GM19035 (cell line): ENCODE measurements at regions not wholly inside any gene's neighbourhood (a gene's known extent, or its start where the extent isn't known, plus 50 kb on each side); places are given as distances from the start of the nearest gene placed in this dataset.

Source experiments
- ATAC-seq: cut with Tn5 transposase; IDR thresholded peaks from one replicate; pipeline ENCODE4 v1.9.1; 2021; ENCODE audit not compliant: unreplicated experiment

- no peak for ATAC-seq
Measured at GRCh38 chr9:118457171-118458000, 753.2 kb downstream of the TLR4 start.

DNA sequence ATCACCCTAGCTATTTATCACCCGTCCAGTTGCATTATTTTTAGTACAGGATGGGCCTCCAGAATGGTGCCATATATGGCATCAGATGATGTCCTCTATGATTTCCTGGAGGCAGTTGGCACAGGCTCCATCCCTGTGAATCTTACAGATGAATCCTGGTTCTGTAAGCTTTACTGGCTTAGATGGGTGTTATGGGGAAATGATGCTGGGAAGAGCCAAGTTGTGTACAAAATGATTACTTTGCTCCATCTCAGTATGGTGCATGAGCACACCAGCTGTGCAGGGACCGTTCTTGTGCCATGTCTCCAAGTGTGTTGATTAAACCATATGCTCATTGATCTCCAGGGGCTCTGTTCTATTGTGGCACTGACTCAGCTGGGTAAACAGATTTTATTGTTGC, 755.7 kb downstream of the TLR4 start:
- ATAC-seq = no peak

DNA sequence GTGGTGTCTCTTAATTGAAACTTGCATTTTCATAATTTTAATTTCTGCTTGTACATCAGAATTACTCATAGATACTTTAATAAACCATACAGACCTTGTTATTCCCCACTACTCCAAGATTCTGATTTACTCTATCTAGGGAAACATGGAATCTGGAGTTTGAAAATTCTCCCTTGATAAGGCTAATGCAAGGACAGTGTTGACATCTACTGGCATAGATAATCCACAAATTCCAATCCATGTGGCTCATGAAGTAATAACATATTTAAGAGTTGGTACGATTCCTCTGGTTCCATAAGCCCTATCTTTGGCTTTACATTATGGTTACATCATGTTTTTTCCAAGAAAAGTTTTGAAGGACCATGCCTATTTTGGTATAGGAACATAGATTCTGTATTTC, 759.2 kb downstream of the TLR4 start:
- no peak for ATAC-seq

- no peak for ATAC-seq
Measured at GRCh38 chr9:118473521-118473920, 769.3 kb downstream of the TLR4 start.

- ATAC-seq = no peak
Measured at GRCh38 chr9:118478752-118479151, 774.5 kb downstream of the TLR4 start.

- no peak for ATAC-seq
Measured at GRCh38 chr9:118482306-118482705, 778.1 kb downstream of the TLR4 start.

DNA sequence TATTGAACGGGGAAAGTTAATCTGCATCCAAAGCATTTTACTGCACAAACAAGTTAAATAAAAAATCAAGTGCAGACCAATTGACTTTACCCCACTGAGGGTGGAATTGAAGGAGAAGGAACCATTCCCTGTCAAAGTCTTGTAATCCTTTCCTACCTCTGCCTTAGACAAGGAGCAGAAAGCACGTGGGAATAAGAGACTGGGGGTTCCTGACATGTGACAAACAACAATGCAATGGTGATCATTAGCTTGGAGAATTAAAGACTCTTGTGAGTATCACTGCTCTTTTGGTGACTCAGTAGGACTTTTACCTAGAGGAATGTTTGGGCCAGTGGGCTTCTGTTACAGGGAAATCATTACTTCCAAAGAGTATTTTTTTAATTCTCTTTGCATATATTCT, 779.5 kb downstream of the TLR4 start:
- no peak for ATAC-seq

DNA sequence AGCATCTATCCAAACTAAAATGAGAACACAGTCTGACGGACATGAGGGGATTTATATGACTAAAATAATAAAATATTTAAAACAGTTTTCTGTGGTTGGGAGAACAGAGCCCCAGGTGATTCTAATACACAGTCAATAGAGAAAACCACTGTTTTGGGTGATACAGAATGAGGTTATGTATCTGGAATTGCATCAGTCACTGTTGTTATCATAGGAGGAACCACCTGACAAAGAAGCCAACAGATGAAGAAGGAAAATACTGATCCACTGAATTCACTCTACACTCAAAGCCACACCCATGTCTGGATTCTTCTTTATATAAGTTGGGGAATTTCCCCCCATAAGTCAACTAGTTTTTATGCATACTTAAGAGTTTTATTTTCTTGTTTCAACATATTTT, 799.0 kb downstream of the TLR4 start:
- ATAC-seq = no peak

- ATAC-seq = no peak
Measured at GRCh38 chr9:118510711-118511110, 806.5 kb downstream of the TLR4 start.

- ATAC-seq = no peak
Measured at GRCh38 chr9:118515947-118516346, 811.7 kb downstream of the TLR4 start.

GRCh38 chr9:118521261-118521660, 817.1 kb downstream of the TLR4 start:
- no peak for ATAC-seq

DNA sequence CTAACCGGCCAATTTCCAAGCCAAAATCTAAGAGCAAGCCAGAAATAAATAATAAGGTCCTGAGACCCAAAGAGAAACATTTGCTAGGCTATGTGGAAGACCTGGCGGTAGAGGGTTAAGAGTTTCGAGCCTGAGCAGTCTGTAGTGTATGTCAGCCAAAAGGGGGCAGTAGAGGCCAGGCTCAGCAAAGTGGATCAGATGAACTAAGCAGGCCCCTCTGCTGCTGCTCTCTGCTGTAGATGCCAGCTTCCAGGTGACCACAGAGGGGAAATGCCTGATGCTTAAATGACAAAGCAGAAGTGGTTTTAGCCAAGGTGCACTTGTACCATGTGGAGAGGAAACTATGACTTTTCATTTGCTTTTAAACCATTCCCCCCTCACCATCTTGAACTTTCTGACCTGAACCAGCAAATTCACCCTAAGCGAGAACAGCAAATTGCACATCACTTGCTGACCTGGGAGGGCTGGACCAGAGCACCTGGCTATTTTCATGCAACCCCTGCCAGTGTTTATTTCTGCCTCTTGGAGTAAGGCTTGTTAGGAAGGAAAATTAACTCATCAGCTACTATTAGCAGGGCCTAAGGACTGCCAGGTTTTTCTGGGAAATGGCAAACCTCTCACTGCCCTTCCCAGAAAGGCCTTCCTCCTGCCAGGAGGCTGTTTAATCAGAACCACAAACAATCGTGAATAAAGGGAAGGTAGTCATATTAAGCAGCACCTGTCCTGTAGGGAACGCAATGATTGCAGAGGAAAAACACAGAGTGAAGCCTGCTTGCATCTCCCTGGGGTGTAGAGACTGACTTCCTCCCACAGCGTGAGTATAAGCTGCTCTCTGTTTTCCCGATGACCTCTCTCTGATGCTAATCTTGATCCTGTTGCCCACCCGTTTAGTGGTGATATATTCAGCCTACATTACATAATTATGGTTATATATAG, 818.2 kb downstream of the TLR4 start:
- peak; percentile 95 for ATAC-seq

DNA sequence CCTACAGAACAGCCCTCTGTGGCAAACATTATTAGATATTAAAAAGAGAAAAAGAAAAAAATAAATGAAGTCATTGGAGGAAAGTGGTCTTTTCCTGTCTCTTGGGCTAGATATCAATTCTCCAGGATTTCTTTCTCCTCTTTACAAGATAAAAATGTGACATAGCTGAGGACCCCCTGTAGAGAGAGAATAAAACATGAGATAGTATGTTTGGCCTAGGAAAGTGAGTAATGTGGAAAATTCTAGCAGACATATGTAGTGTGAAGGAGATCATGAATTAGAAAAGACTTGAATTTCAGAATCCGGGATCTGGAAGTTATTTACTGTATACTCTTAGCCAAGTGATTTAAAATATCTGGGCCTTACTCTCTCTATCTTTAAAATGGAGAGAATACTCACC, 823.1 kb downstream of the TLR4 start:
- ATAC-seq = no peak

GRCh38 chr9:118529210-118529609, 825.0 kb downstream of the TLR4 start:
- peak; percentile 49 for ATAC-seq

GRCh38 chr9:118529624-118530214, 825.5 kb downstream of the TLR4 start:
- ATAC-seq = peak; percentile 85

- no peak for ATAC-seq
Measured at GRCh38 chr9:118532592-118532991, 828.4 kb downstream of the TLR4 start.

- no peak for ATAC-seq
Measured at GRCh38 chr9:118533101-118533500, 828.9 kb downstream of the TLR4 start.

- ATAC-seq = no peak
Measured at GRCh38 chr9:118533850-118534249, 829.6 kb downstream of the TLR4 start.

DNA sequence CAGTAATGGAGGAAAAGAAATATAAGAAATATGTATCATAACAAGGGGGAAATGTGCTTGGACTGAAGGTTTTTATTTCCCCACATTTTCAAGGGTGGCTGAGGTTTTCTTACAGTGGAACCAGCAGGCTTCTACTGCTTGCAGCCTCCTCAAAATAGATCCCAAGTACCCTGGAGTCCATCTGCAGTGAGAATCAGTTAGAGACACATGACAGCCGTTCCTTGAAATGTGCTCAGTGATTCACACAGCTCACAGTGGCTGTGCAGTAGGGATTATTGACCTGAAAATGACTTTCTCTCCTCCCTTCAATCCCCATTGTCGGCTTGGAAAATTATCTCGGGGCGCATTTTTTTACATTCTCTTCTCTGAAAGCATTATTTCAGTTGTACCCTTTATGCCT, 832.0 kb downstream of the TLR4 start:
- ATAC-seq = no peak

DNA sequence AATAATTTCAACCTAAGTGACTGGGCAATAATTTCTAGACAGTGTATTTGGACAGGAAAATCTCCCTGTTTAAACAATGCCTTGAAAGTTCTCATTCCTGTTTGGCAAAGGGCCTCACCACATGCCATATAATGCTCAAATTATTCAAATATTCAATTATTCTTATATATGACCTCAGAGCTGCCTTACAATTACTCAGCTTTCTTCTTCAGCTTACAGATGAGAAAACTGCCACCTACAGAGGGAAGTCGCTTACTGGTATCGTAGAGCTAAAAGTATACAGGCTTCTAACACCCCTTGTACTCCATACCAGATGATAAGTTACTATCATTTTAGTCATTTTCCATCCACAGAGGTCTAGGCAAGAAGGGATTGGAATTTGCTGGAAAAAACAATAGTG, 830.3 kb downstream of the BRINP1 start:
- no peak for ATAC-seq

- ATAC-seq = no peak
Measured at GRCh38 chr9:118553465-118553864, 815.8 kb downstream of the BRINP1 start.

DNA sequence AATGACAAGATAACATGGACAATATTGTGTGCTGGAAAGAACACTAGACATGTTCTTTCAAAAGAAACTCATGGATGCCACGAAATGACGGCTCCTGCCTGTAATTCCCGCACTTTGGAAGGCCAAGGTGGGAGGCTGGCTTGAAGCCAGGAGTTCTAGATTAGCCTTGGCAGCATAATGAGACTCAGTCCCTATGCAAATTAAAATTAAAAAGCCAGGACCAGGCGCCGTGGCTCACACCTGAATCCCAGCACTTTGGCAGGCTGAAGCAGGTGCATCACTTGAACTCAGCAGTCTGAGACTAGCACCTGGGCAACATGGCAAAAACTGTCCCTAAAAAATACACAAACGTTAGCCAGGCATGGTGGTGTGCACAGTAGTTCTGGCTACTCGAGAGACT, 814.2 kb downstream of the BRINP1 start:
- ATAC-seq = no peak
